ENCODE measurements at regions not wholly inside any gene's neighbourhood (a gene's known extent, or its start where the extent isn't known, plus 50 kb on each side); places are given as distances from the start of the nearest gene placed in this dataset.
"Not testable (repeated sequence)": the region's sequence is repeated elsewhere in the genome, so short reads cannot be mapped to it uniquely, and the experiment has no call there.

DNA sequence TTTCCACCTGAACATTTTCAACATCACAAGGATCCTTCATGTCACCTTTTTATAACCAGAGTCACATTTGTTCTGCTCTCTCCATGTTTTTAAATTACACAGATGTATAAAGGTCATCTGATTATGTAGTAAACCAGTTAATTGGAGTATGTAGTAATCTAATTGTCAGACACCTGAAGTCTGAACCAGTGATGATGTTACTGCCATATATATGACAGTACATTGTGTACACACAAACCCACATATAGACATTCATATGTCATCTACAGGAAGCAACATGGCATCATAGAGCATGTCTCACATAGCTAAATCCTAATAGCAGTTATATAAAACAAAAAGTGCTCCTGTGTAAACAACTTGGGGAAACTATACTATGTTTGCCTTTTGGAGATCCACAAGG lies 95.9 kb upstream of the PRR23C start:
- TF ChIP-seq, protein P1, sequence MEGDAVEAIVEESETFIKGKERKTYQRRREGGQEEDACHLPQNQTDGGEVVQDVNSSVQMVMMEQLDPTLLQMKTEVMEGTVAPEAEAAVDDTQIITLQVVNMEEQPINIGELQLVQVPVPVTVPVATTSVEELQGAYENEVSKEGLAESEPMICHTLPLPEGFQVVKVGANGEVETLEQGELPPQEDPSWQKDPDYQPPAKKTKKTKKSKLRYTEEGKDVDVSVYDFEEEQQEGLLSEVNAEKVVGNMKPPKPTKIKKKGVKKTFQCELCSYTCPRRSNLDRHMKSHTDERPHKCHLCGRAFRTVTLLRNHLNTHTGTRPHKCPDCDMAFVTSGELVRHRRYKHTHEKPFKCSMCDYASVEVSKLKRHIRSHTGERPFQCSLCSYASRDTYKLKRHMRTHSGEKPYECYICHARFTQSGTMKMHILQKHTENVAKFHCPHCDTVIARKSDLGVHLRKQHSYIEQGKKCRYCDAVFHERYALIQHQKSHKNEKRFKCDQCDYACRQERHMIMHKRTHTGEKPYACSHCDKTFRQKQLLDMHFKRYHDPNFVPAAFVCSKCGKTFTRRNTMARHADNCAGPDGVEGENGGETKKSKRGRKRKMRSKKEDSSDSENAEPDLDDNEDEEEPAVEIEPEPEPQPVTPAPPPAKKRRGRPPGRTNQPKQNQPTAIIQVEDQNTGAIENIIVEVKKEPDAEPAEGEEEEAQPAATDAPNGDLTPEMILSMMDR (conservative IDR thresholded peaks at IDR 0.05; ENCODE audit: low read length), result no peak
- ChIA-PET CTCF (ENCODE audit: unreplicated experiment) (no interaction called here), POLR2A (interaction anchor here (0.5 kb wide), 1 partner anchor 106 kb away, joined by 3 read pairs; no protein-coding TSS in a partner anchor)
- H3K36me3 ChIP-seq (ENCODE audit: insufficient read depth, low read length), result no peaks in the 10 kb centered on the region
- H3K79me2 ChIP-seq (ENCODE audit: insufficient read depth, low read depth, low read length), result no peaks in the 10 kb centered on the region
- no peaks in the 10 kb centered on the region for H4K20me1 ChIP-seq (ENCODE audit: insufficient read depth, low read length)
- H3K4me1 ChIP-seq (ENCODE audit: insufficient read depth, low read length, poor library complexity, severe bottlenecking), result no peaks in the 10 kb centered on the region
- no peaks in the 10 kb centered on the region for H3K9me2 ChIP-seq (ENCODE audit: insufficient read depth, low read length)
- no peak overlapping the region for H2AFZ ChIP-seq (ENCODE audit: low read length)
- no TSS peak for BruUV-seq (replicated peaks)
- no peak overlapping the region for H3K4me2 ChIP-seq (ENCODE audit: low read length)
- no peak overlapping the region for H3K27ac ChIP-seq (ENCODE audit: low read depth, low read length, poor library complexity, severe bottlenecking)
- intact Hi-C loops (cut with micrococcal nuclease; ENCODE audit: unreplicated experiment), result no loop called here
- no peak for DNase-seq (ENCODE audit: low spot score)
- no peak overlapping the region for H3K4me3 ChIP-seq (ENCODE audit: low read depth, low read length, poor library complexity, severe bottlenecking)
- H3K9me3 ChIP-seq (ENCODE audit: low read length), result no peaks in the 10 kb centered on the region

DNA sequence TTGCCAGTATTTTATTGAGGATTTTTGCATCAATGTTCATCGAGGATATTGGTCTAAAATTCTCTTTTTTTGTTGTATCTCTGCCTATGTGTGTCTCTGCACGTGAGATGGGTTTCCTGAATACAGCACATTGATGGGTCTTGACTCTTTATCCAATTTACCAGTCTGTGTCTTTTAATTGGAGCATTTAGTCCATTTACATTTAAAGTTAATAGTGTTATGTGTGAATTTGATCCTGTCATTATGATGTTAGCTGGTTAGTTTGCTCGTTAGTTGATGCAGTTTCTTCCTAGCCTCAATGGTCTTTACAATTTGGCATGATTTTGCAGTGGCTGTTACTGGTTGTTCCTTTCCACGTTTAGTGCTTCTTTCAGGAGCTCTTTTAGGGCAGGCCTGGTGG lies 101.3 kb upstream of the PRR23C start:
- intact Hi-C loops (cut with micrococcal nuclease; ENCODE audit: unreplicated experiment); H3K4me2 ChIP-seq (ENCODE audit: low read length); CTCF ChIA-PET (ENCODE audit: unreplicated experiment); BruUV-seq (replicated peaks); H2AFZ ChIP-seq (ENCODE audit: low read length); DNase-seq (ENCODE audit: low spot score); H3K27ac ChIP-seq (ENCODE audit: low read depth, low read length, poor library complexity, severe bottlenecking); H3K4me1 ChIP-seq (ENCODE audit: insufficient read depth, low read length, poor library complexity, severe bottlenecking); POLR2A ChIA-PET; H3K79me2 ChIP-seq (ENCODE audit: insufficient read depth, low read depth, low read length); H4K20me1 ChIP-seq (ENCODE audit: insufficient read depth, low read length); H3K9me2 ChIP-seq (ENCODE audit: insufficient read depth, low read length); H3K4me3 ChIP-seq (ENCODE audit: low read depth, low read length, poor library complexity, severe bottlenecking); H3K36me3 ChIP-seq (ENCODE audit: insufficient read depth, low read length); H3K9me3 ChIP-seq (ENCODE audit: low read length): not testable (repeated sequence)

DNA sequence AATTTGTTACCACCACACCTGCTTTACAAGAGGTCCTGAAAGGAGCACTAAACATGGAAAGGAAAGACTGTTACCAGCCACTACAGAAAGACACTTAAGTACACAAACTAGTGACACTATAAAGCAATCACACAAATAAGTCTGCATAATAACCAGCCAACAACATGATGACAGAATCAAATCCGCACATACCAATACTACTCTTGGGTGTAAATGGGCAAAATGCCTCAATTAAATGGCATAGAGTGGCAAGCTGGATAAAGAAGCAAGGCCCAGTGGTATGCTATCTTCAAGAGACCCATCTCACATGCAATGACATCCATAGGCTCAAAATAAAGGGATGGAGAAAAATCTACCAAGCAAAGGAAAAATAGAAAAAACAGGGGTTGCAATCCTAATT lies 106.8 kb upstream of the PRR23C start:
- H3K79me2 ChIP-seq (ENCODE audit: insufficient read depth, low read depth, low read length), result no peaks in the 10 kb centered on the region
- H3K4me3 ChIP-seq (ENCODE audit: low read depth, low read length, poor library complexity, severe bottlenecking), result no peak overlapping the region
- BruUV-seq (replicated peaks), result no TSS peak
- DNase-seq (ENCODE audit: low spot score), result no peak
- no peak overlapping the region for H3K27ac ChIP-seq (ENCODE audit: low read depth, low read length, poor library complexity, severe bottlenecking)
- intact Hi-C loops (cut with micrococcal nuclease; ENCODE audit: unreplicated experiment), result no loop called here
- H3K4me2 ChIP-seq (ENCODE audit: low read length), result no peak overlapping the region
- no peaks in the 10 kb centered on the region for H3K4me1 ChIP-seq (ENCODE audit: insufficient read depth, low read length, poor library complexity, severe bottlenecking)
- CTCF ChIA-PET (ENCODE audit: unreplicated experiment), result no interaction called here
- no peaks in the 10 kb centered on the region for H3K36me3 ChIP-seq (ENCODE audit: insufficient read depth, low read length)
- POLR2A ChIA-PET, result no interaction called here
- TF ChIP-seq EZH2phosphoT487 (IDR thresholded peaks at IDR 0.05; ENCODE audit: borderline replicate concordance, low read depth, low read length), result no peak
- TF ChIP-seq, protein P1 (conservative IDR thresholded peaks at IDR 0.05; ENCODE audit: low read length), result no peak
- no peaks in the 10 kb centered on the region for H3K9me2 ChIP-seq (ENCODE audit: insufficient read depth, low read length)
- no peaks in the 10 kb centered on the region for H4K20me1 ChIP-seq (ENCODE audit: insufficient read depth, low read length)
- H3K9me3 ChIP-seq (ENCODE audit: low read length), result no peaks in the 10 kb centered on the region
- no peak overlapping the region for H2AFZ ChIP-seq (ENCODE audit: low read length)

DNA sequence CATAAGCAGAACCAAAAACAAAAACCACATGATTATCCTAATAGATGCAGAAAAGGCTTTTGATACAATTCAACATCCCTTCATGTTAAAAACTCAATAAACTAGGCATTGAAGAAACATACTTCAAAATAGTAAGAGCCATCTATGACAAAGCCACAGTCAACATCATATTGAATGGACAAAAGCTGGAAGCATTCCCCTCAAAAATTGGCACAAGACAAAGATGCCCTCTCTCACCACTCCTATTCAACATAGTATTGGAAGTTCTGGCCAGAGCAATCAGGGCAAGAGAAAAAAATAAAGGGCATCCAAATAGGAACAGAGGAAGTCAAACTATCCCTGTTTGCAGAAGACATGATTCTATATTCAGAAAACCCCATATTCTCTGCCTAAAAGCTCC lies 108.7 kb upstream of the PRR23C start:
- POLR2A ChIA-PET; H3K79me2 ChIP-seq (ENCODE audit: insufficient read depth, low read depth, low read length); H4K20me1 ChIP-seq (ENCODE audit: insufficient read depth, low read length); H3K9me3 ChIP-seq (ENCODE audit: low read length); intact Hi-C loops (cut with micrococcal nuclease; ENCODE audit: unreplicated experiment); DNase-seq (ENCODE audit: low spot score); H3K27ac ChIP-seq (ENCODE audit: low read depth, low read length, poor library complexity, severe bottlenecking); CTCF ChIA-PET (ENCODE audit: unreplicated experiment); H3K36me3 ChIP-seq (ENCODE audit: insufficient read depth, low read length); BruUV-seq (replicated peaks); H3K9me2 ChIP-seq (ENCODE audit: insufficient read depth, low read length); H3K4me2 ChIP-seq (ENCODE audit: low read length); H3K4me3 ChIP-seq (ENCODE audit: low read depth, low read length, poor library complexity, severe bottlenecking); H3K4me1 ChIP-seq (ENCODE audit: insufficient read depth, low read length, poor library complexity, severe bottlenecking); H2AFZ ChIP-seq (ENCODE audit: low read length): not testable (repeated sequence)
